ENCODE measurements at regions not wholly inside any gene's neighbourhood (a gene's known extent, or its start where the extent isn't known, plus 50 kb on each side); places are given as distances from the start of the nearest gene placed in this dataset.

GRCh38 chr3:71977525-71977924 lies 192.6 kb upstream of the PROK2 start:
- in situ Hi-C loops (cut with MboI; ENCODE audit: low sequenced_read_pairs) = no loop called here

More at GRCh38 chr3:71977525-71977924, 192.6 kb upstream of the PROK2 start:
- no peak overlapping the region for H2AFZ ChIP-seq (replicated peaks; ENCODE audit: low read length, poor library complexity)
- POLR2A ChIA-PET (ENCODE audit: unreplicated experiment) = no interaction called here
- no peak overlapping the region for H2BK120ac ChIP-seq (ENCODE audit: low read depth, low read length)
- H3K36me3 ChIP-seq (ENCODE audit: control insufficient read depth, insufficient read depth, low read length) = no peaks in the 10 kb centered on the region
- H2AK5ac ChIP-seq (ENCODE audit: low read depth, low read length) = no peak overlapping the region
- CTCF ChIA-PET = interaction anchor here (0.5 kb wide), 1 partner anchor 10 kb away, joined by 3 read pairs; no protein-coding TSS in a partner anchor
- H3K9ac ChIP-seq (ENCODE audit: low read depth, low read length) = no peak overlapping the region
- H2AK9ac ChIP-seq (replicated peaks; ENCODE audit: low read depth, low read length, poor library complexity) = no peak overlapping the region
- H2BK15ac ChIP-seq (ENCODE audit: low read depth, low read length) = no peak overlapping the region
- H3K27ac ChIP-seq (ENCODE audit: insufficient read depth, low read length) = no peak overlapping the region
- no peak overlapping the region for H4K5ac ChIP-seq (ENCODE audit: low read depth, low read length)
- H3K4me2 ChIP-seq (ENCODE audit: low read depth, low read length) = no peak overlapping the region
- H3K9me1 ChIP-seq (ENCODE audit: insufficient read depth, low read length) = no peaks in the 10 kb centered on the region
- dilution Hi-C loops (cut with HindIII; ENCODE audit: low sequenced_read_pairs, unreplicated experiment) = no loop called here
- peaks cover 14% of the 10 kb centered on the region for H3K27me3 ChIP-seq (ENCODE audit: control insufficient read depth, insufficient read depth, low read length)
- DNase-seq (no peak), ATAC-seq (ENCODE audit: low read depth) (no peak)
- H3K9me3 ChIP-seq (ENCODE audit: control insufficient read depth, insufficient read depth, low read length) = peaks cover 2% of the 10 kb centered on the region; the same call in 1 of the 2 replicates
- intact Hi-C loops (cut with micrococcal nuclease) = no loop called here
- H3K4me3 ChIP-seq (ENCODE audit: insufficient read depth, low read depth, low read length) = no peak overlapping the region
- no peaks in the 10 kb centered on the region for H3K4me1 ChIP-seq (ENCODE audit: control insufficient read depth, insufficient read depth, low read length)
- H3K14ac ChIP-seq (replicated peaks; ENCODE audit: low read depth, low read length) = no peak overlapping the region
- no peaks in the 10 kb centered on the region for H4K20me1 ChIP-seq (ENCODE audit: insufficient read depth, low read length)
- H2BK5ac ChIP-seq (ENCODE audit: low read depth, low read length, poor library complexity, severe bottlenecking) = no peak overlapping the region
- no peak overlapping the region for H3K4ac ChIP-seq (ENCODE audit: low read depth, low read length)
- H4K8ac ChIP-seq (ENCODE audit: low read depth in 2 of 2, low read length in 2 of 2) = no peak overlapping the region
- no peak overlapping the region for H3K18ac ChIP-seq (ENCODE audit: low read depth, low read length)
- no peaks in the 10 kb centered on the region for H3K79me1 ChIP-seq (ENCODE audit: low read depth in 1 of 2, low read length in 2 of 2)
- H2BK20ac ChIP-seq (ENCODE audit: low read depth, low read length) = no peak overlapping the region
- no peak overlapping the region for H4K91ac ChIP-seq (ENCODE audit: insufficient read depth, low read depth, low read length)
- no CpG with 5 or more reads among the region's 4 CpGs for WGBS, 2 experiments (ENCODE audit: extremely low coverage in 2 of 2, insufficient read length in 1 of 2)
- BruUV-seq (replicated peaks) = no TSS peak
- no peak overlapping the region for H3K23ac ChIP-seq (ENCODE audit: low read depth, low read length)
- TF ChIP-seq NFE2L2 (IDR thresholded peaks at IDR 0.05; ENCODE audit: low read depth, low read length) (no peak), CHD1 (IDR thresholded peaks at IDR 0.05; ENCODE audit: low read depth, low read length) (no peak), MAZ (IDR thresholded peaks at IDR 0.05; ENCODE audit: borderline replicate concordance, low read depth, low read length) (no peak), RFX5 (IDR thresholded peaks at IDR 0.05; ENCODE audit: low read depth, low read length) (no peak), MXI1 (IDR thresholded peaks at IDR 0.05; ENCODE audit: borderline replicate concordance, low read depth, low read length) (no peak), RCOR1 (IDR thresholded peaks at IDR 0.05; ENCODE audit: insufficient replicate concordance, low read length) (no peak), FOS (IDR thresholded peaks at IDR 0.05; ENCODE audit: low read depth, low read length) (no peak), RAD21 (IDR thresholded peaks at IDR 0.05; ENCODE audit: low read length) (no peak), SMC3 (IDR thresholded peaks at IDR 0.05; ENCODE audit: low read depth, low read length) (no peak), CEBPB (IDR thresholded peaks at IDR 0.05; ENCODE audit: low read depth, low read length) (no peak), BHLHE40 (IDR thresholded peaks at IDR 0.05; ENCODE audit: low read depth, low read length) (no peak)
- TF ChIP-seq, protein P1, sequence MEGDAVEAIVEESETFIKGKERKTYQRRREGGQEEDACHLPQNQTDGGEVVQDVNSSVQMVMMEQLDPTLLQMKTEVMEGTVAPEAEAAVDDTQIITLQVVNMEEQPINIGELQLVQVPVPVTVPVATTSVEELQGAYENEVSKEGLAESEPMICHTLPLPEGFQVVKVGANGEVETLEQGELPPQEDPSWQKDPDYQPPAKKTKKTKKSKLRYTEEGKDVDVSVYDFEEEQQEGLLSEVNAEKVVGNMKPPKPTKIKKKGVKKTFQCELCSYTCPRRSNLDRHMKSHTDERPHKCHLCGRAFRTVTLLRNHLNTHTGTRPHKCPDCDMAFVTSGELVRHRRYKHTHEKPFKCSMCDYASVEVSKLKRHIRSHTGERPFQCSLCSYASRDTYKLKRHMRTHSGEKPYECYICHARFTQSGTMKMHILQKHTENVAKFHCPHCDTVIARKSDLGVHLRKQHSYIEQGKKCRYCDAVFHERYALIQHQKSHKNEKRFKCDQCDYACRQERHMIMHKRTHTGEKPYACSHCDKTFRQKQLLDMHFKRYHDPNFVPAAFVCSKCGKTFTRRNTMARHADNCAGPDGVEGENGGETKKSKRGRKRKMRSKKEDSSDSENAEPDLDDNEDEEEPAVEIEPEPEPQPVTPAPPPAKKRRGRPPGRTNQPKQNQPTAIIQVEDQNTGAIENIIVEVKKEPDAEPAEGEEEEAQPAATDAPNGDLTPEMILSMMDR (conservative IDR thresholded peaks at IDR 0.05; ENCODE audit: low read depth, low read length) = no peak
- TF ChIP-seq, protein P2, sequence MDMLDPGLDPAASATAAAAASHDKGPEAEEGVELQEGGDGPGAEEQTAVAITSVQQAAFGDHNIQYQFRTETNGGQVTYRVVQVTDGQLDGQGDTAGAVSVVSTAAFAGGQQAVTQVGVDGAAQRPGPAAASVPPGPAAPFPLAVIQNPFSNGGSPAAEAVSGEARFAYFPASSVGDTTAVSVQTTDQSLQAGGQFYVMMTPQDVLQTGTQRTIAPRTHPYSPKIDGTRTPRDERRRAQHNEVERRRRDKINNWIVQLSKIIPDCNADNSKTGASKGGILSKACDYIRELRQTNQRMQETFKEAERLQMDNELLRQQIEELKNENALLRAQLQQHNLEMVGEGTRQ (IDR thresholded peaks at IDR 0.05; ENCODE audit: low read depth, low read length) = no peak
- H3K56ac ChIP-seq (ENCODE audit: extremely low read depth, insufficient read depth, low read length) = no peak overlapping the region

All from IMR-90 (cell line).